ENCODE measurements at regions not wholly inside any gene's neighbourhood (a gene's known extent, or its start where the extent isn't known, plus 50 kb on each side); places are given as distances from the start of the nearest gene placed in this dataset.

DNA sequence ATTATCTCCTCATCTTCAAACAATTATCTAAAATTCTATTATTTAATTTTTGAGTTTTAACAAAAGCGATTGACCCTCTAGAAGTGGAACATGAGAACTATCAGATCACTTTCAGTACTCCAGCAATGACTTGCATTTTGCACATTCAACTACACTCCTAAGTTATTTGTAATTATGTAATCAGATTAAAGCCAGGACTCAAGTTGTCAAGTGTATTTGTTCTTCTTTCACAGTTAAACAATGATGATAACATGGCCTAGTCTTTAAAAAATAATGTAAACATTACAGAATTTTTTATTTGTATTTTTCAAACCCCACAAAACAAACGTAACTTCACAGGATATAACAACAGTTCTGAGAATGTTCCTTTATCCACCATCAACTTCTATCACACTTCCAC is 2148.9 kb upstream of the ACO1 start:
- TF ChIP-seq, protein P1, sequence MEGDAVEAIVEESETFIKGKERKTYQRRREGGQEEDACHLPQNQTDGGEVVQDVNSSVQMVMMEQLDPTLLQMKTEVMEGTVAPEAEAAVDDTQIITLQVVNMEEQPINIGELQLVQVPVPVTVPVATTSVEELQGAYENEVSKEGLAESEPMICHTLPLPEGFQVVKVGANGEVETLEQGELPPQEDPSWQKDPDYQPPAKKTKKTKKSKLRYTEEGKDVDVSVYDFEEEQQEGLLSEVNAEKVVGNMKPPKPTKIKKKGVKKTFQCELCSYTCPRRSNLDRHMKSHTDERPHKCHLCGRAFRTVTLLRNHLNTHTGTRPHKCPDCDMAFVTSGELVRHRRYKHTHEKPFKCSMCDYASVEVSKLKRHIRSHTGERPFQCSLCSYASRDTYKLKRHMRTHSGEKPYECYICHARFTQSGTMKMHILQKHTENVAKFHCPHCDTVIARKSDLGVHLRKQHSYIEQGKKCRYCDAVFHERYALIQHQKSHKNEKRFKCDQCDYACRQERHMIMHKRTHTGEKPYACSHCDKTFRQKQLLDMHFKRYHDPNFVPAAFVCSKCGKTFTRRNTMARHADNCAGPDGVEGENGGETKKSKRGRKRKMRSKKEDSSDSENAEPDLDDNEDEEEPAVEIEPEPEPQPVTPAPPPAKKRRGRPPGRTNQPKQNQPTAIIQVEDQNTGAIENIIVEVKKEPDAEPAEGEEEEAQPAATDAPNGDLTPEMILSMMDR (optimal IDR thresholded peaks at IDR 0.05 in 1 of 3, IDR thresholded peaks at IDR 0.05 in 1 of 3, conservative IDR thresholded peaks at IDR 0.05 in 1 of 3; ENCODE audit: extremely low read depth in 1 of 3, insufficient read depth in 2 of 3, low read length in 3 of 3) = no peak
- no peak for TF ChIP-seq EZH2 (IDR thresholded peaks at IDR 0.05; ENCODE audit: low read length)
- H3K4me3 ChIP-seq (ENCODE audit: control insufficient read depth in 2 of 3, extremely low read depth in 1 of 3, insufficient read depth in 2 of 3, low read depth in 1 of 3, low read length in 3 of 3) = no peak overlapping the region
- H3K4me2 ChIP-seq (ENCODE audit: control insufficient read depth, extremely low read depth, insufficient read depth, low read depth, low read length) = no peak overlapping the region
- H3K4me1 ChIP-seq (ENCODE audit: control insufficient read depth, extremely low read depth, insufficient read depth, low read length) = no peaks in the 10 kb centered on the region
- H3K9me3 ChIP-seq (ENCODE audit: control insufficient read depth, low read depth, low read length) = no peaks in the 10 kb centered on the region
- no peaks in the 10 kb centered on the region for H3K27me3 ChIP-seq (ENCODE audit: control insufficient read depth, extremely low read depth, insufficient read depth, low read length)
- no peaks in the 10 kb centered on the region for H4K20me1 ChIP-seq (ENCODE audit: control insufficient read depth, extremely low read depth, insufficient read depth, low read length)
- no peaks in the 10 kb centered on the region for H3K9me1 ChIP-seq (ENCODE audit: control insufficient read depth, extremely low read depth, insufficient read depth, low read length)
- DNase-seq (ENCODE audit: low read depth, low spot score) (no peak), FAIRE-seq (no peak)
- H3K36me3 ChIP-seq (ENCODE audit: control insufficient read depth in 2 of 2, extremely low read depth in 1 of 2, insufficient read depth in 2 of 2, low read length in 2 of 2) = no peaks in the 10 kb centered on the region
- H3K9ac ChIP-seq (ENCODE audit: control insufficient read depth, extremely low read depth, insufficient read depth, low read length) = no peak overlapping the region
- no peak overlapping the region for H3K27ac ChIP-seq (ENCODE audit: control insufficient read depth, insufficient read depth, low read length)
- dilution Hi-C loops (cut with MboI; ENCODE audit: extremely low pct_ligation_motif_present, low sequenced_read_pairs) = no loop called here
- no peaks in the 10 kb centered on the region for H3K79me2 ChIP-seq (ENCODE audit: control insufficient read depth, insufficient read depth, low read length)
- H2AFZ ChIP-seq (ENCODE audit: control insufficient read depth, low read length) = no peak overlapping the region

DNA sequence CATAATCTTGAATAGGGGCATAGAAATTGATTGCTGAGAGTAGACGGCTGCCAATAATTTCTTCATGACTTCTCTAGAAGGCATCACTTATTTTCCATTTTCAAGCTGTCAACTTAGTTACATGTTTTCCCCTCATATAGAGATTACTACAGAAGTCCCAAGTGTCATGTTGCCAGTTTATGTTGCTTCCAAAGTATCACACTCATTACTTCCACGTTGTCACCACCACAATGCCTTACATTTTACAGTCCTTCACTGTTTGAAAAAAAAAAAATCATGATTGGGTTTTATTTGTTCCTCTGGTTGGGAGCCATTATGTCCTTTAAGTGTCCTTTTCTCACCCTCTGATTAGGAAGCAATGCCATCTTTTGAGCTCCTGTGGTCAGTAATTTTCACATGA is 2144.6 kb upstream of the ACO1 start:
- Histone ChIP-seq H3K27ac (ENCODE audit: control insufficient read depth, insufficient read depth, low read length) (no peak overlapping the region), H3K4me3 (ENCODE audit: control insufficient read depth in 2 of 3, extremely low read depth in 1 of 3, insufficient read depth in 2 of 3, low read depth in 1 of 3, low read length in 3 of 3) (no peak overlapping the region), H3K9me3 (ENCODE audit: control insufficient read depth, low read depth, low read length) (no peaks in the 10 kb centered on the region), H3K27me3 (ENCODE audit: control insufficient read depth, extremely low read depth, insufficient read depth, low read length) (no peaks in the 10 kb centered on the region), H3K9me1 (ENCODE audit: control insufficient read depth, extremely low read depth, insufficient read depth, low read length) (no peaks in the 10 kb centered on the region), H2AFZ (ENCODE audit: control insufficient read depth, low read length) (no peak overlapping the region), H3K36me3 (ENCODE audit: control insufficient read depth in 2 of 2, extremely low read depth in 1 of 2, insufficient read depth in 2 of 2, low read length in 2 of 2) (no peaks in the 10 kb centered on the region), H4K20me1 (ENCODE audit: control insufficient read depth, extremely low read depth, insufficient read depth, low read length) (no peaks in the 10 kb centered on the region), H3K79me2 (ENCODE audit: control insufficient read depth, insufficient read depth, low read length) (no peaks in the 10 kb centered on the region), H3K4me2 (ENCODE audit: control insufficient read depth, extremely low read depth, insufficient read depth, low read depth, low read length) (no peak overlapping the region), H3K9ac (ENCODE audit: control insufficient read depth, extremely low read depth, insufficient read depth, low read length) (no peak overlapping the region), H3K4me1 (ENCODE audit: control insufficient read depth, extremely low read depth, insufficient read depth, low read length) (no peaks in the 10 kb centered on the region)
- dilution Hi-C loops (cut with MboI; ENCODE audit: extremely low pct_ligation_motif_present, low sequenced_read_pairs) = no loop called here
- TF ChIP-seq, protein P1 (optimal IDR thresholded peaks at IDR 0.05 in 1 of 3, IDR thresholded peaks at IDR 0.05 in 1 of 3, conservative IDR thresholded peaks at IDR 0.05 in 1 of 3; ENCODE audit: extremely low read depth in 1 of 3, insufficient read depth in 2 of 3, low read length in 3 of 3) = no peak
- no peak for TF ChIP-seq EZH2 (IDR thresholded peaks at IDR 0.05; ENCODE audit: low read length)
- no peak for FAIRE-seq
- DNase-seq (ENCODE audit: low read depth, low spot score) = no peak

Data from keratinocyte (primary cell).